ENCODE measurements at regions not wholly inside any gene's neighbourhood (a gene's known extent, or its start where the extent isn't known, plus 50 kb on each side); places are given as distances from the start of the nearest gene placed in this dataset.
"Not testable (repeated sequence)": the region's sequence is repeated elsewhere in the genome, so short reads cannot be mapped to it uniquely, and the experiment has no call there.

- Mint-ChIP-seq H3K27me3 (peaks cover 20% of the 10 kb centered on the region), H3K9me3 (no peaks in the 10 kb centered on the region)
Measured at GRCh38 chr7:127476618-127477017, 84.1 kb upstream of the ZNF800 start.

DNA sequence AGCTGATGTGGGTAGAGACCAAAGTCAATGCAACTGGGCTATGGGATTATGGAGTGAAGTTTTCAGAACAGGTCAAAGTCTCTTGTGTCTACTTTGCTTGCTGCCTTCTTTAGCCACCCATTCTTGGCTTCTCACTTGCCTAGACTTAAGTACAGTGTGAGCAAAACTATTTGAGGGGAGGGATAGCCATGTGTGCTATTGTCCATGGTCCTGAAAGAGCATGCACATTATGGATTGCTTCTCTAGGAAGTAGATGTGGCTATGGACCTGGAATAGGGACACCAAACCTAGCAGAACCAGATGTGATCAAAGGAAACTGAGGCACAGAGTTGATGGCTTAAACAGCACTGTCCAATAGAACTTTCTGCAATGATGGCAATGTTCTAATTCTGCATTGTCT, 81.9 kb upstream of the ZNF800 start:
- H3K9me3 Mint-ChIP-seq: no peaks in the 10 kb centered on the region
- no peaks in the 10 kb centered on the region for H3K4me1 Mint-ChIP-seq
- peaks cover 17% of the 10 kb centered on the region for H3K27me3 Mint-ChIP-seq
- H3K4me3 Mint-ChIP-seq: no peak overlapping the region
- H3K27ac Mint-ChIP-seq: no peak overlapping the region
- H3K36me3 Mint-ChIP-seq: peaks cover 2% of the 10 kb centered on the region

More at GRCh38 chr7:127476618-127477017, 84.1 kb upstream of the ZNF800 start:
- Mint-ChIP-seq H3K27ac (no peak overlapping the region), H3K4me1 (no peaks in the 10 kb centered on the region), H3K4me3 (no peak overlapping the region), H3K36me3 (peaks cover 2% of the 10 kb centered on the region)

DNA sequence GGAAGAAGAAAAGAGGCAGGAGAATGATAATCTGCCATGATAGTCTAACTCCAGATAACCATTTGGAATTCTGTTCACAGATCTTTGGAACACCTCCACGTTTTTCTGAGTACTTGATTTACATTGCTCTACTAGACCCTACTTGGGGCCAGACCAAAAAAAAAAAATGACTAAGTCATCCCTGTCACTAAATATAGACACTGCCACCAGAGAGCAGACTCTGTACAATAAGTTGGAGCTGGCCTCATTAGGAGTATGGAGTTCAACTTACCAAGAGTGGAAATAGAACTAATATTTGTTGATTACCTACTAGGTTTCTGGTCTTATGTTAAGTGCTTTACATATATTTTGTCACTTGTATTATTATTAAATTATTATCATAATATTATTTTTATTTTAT, 80.9 kb upstream of the ZNF800 start:
- Mint-ChIP-seq H3K9me3 (no peaks in the 10 kb centered on the region), H3K4me1 (no peaks in the 10 kb centered on the region), H3K27ac (no peak overlapping the region), H3K27me3 (peaks cover 8% of the 10 kb centered on the region), H3K4me3 (no peak overlapping the region), H3K36me3 (peaks cover 2% of the 10 kb centered on the region)

- peaks cover 9% of the 10 kb centered on the region for H3K27me3 Mint-ChIP-seq
- peak overlapping the region in 1 of 3 donors; percentile 39 for H3K27ac Mint-ChIP-seq
- H3K4me1 Mint-ChIP-seq: no peaks in the 10 kb centered on the region
- H3K9me3 Mint-ChIP-seq: peaks cover 0 to 13% (median 8%) of the 10 kb centered on the region in 3 donors
- H3K4me3 Mint-ChIP-seq: no peak overlapping the region
- no peaks in the 10 kb centered on the region for H3K36me3 Mint-ChIP-seq
Measured at GRCh38 chr7:127460077-127460476, 67.6 kb upstream of the ZNF800 start.

DNA sequence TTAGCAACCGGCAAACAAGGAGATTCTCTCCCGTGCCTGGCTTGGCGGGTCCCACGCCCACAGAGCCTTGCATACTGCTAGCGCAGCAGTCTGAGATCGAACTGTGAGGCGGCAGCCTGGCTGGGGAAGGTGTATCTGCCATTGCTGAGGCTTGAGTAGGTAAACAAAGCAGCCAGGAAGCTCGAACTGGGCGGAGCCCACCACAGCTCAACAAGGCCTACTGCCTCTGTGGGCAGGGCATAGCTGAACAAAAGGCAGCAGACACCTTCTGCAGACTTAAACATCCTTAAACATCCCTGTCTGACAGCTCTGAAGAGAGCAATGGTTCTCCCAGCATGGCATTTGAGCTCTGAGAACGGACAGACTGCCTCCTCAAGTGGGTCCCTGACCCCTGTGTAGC, 58.8 kb upstream of the ZNF800 start:
- H3K27ac Mint-ChIP-seq, H3K4me1 Mint-ChIP-seq, H3K36me3 Mint-ChIP-seq, H3K4me3 Mint-ChIP-seq, H3K9me3 Mint-ChIP-seq: not testable (repeated sequence)
- peaks cover 35% of the 10 kb centered on the region for H3K27me3 Mint-ChIP-seq

GRCh38 chr7:127448566-127448965, 56.1 kb upstream of the ZNF800 start:
- Mint-ChIP-seq H3K4me3 (no peak overlapping the region), H3K27me3 (peaks cover 33% of the 10 kb centered on the region), H3K9me3 (peaks cover 0 to 3% (median 2%) of the 10 kb centered on the region in 3 donors), H3K4me1 (peaks cover 0 to 5% (median 2%) of the 10 kb centered on the region in 3 donors), H3K36me3 (peaks cover 2% of the 10 kb centered on the region), H3K27ac (no peak overlapping the region)

DNA sequence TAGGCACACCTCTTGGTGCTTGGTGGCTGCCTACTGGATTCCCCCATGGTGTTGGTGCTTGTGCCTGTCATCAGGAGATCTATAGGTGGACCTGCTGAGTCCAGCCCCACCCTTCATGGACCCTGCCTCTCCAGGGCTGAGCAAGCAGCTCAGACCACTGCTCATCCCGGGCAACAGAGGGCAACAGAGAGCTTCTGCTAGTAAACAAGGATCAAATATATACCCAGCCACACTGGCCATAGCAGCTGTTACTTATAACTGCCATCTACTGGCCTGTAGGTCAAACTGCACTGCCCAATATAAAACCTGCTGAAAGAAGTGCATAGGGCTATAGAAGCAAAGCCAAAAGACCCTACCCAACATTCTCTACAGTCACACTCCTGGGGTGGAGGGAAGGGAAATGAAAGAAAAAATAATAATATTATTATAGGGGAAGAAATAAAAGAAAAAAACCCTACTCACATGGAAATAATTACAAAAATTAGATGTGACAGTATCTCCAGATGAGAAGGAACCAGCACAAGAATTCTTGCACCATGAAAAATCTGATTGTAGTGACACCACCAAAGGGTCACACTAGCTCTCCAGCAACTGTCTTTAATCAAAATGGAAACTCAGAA, 54.9 kb upstream of the ZNF800 start:
- H3K27me3 Mint-ChIP-seq: peaks cover 27% of the 10 kb centered on the region
- peak overlapping the region in 1 of 4 donors; percentile 53 for H3K4me3 Mint-ChIP-seq
- H3K9me3 Mint-ChIP-seq: peaks cover 0 to 3% (median 2%) of the 10 kb centered on the region in 3 donors
- H3K4me1 Mint-ChIP-seq: peaks cover 0 to 5% (median 2%) of the 10 kb centered on the region in 3 donors
- H3K27ac Mint-ChIP-seq: no peak overlapping the region
- peaks cover 2% of the 10 kb centered on the region for H3K36me3 Mint-ChIP-seq

DNA sequence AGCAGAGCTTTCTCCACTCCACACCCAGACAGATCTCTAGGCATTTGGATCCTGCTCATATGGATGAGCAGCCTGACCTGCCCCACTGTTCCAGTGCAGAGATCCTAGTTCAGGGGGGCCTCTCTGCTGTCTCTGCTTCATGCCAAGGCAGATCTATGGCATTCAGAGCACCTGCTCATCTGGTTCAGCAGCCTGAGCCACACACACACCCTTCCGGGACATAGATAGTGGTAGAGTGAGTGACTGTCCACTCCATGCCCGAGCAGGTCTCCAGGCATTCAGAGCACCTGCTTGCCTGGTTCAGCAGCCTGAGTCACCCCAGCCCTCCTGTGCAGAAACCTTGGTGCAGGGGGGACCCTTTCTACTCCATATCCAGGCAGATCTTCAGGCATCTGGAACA, 54.3 kb upstream of the ZNF800 start:
- Mint-ChIP-seq H3K27me3 (peaks cover 30% of the 10 kb centered on the region), H3K4me3 (no peak overlapping the region), H3K27ac (no peak overlapping the region)

More for the DNA sequence above, 54.3 kb upstream of the ZNF800 start:
- Mint-ChIP-seq H3K4me1 (peaks cover 0 to 5% (median 2%) of the 10 kb centered on the region in 3 donors), H3K36me3 (no peaks in the 10 kb centered on the region), H3K9me3 (peaks cover 0 to 4% (median 2%) of the 10 kb centered on the region in 3 donors)

All from IgD-negative memory B cell (primary cell).